H1 (cell line): ENCODE measurements at regions not wholly inside any gene's neighbourhood (a gene's known extent, or its start where the extent isn't known, plus 50 kb on each side); places are given as distances from the start of the nearest gene placed in this dataset.

Experiments used
- CTCF ChIA-PET: fragments of 300-600 bp; sonication (Branson Sonifier 250); formaldehyde crosslinking; loops from one replicate; lab custom pipeline; 2021; ENCODE audit not compliant: partially characterized antibody; lab: Charles Lee
- POLR2A ChIA-PET: fragments of 300-600 bp; sonication (Branson Sonifier 250); formaldehyde crosslinking; loops from one replicate; lab custom pipeline; 2021; ENCODE audit warnings: inconsistent platforms; ENCODE audit not compliant: partially characterized antibody; lab: Charles Lee
- DNase-seq, 2 experiments: peaks; one replicate each; pipeline versions ENCODE4 v3.0.0 to v3.0.0-alpha.2; 2010 to 2022; ENCODE audit warnings: low spot score in 2 of 2, low read depth in 1 of 2, mixed read lengths in 1 of 2
- FAIRE-seq: peaks from 2 replicates; lab custom pipeline; 2011; peaks lifted over from hg19 to GRCh38; lab: Jason Lieb, UNC
- H2AFZ ChIP-seq: 2 replicates; pipeline ENCODE4 v1.8.1; 2012; ENCODE audit warnings: low read length, inconsistent platforms
- H2AK5ac ChIP-seq: 2 replicates; pipeline ENCODE4 v1.6.1; 2013; ENCODE audit warnings: low read depth, low read length
- H2BK120ac ChIP-seq: replicated peaks from 2 replicates; pipeline ENCODE3; 2013; ENCODE audit warnings: low read depth, low read length, inconsistent platforms
- H2BK12ac ChIP-seq: 2 replicates; pipeline ENCODE4 v1.6.1; 2013; ENCODE audit warnings: low read depth, low read length
- H2BK15ac ChIP-seq: 2 replicates; pipeline ENCODE4 v1.6.1; 2013; ENCODE audit warnings: low read length
- H2BK20ac ChIP-seq: 2 replicates; pipeline ENCODE4 v1.6.1; 2013; ENCODE audit warnings: low read length
- H2BK5ac ChIP-seq: 2 replicates; pipeline ENCODE4 v1.6.1; 2013; ENCODE audit warnings: low read depth, low read length
- H3K14ac ChIP-seq: 2 replicates; pipeline ENCODE4 v1.6.1; 2013; ENCODE audit warnings: inconsistent platforms; ENCODE audit not compliant: insufficient read length
- H3K18ac ChIP-seq: 2 replicates; pipeline ENCODE4 v1.6.1; 2013; ENCODE audit warnings: low read length; ENCODE audit errors: extremely low read depth
- H3K23ac ChIP-seq: 2 replicates; pipeline ENCODE4 v1.6.1; 2013; ENCODE audit warnings: inconsistent platforms; ENCODE audit not compliant: insufficient read length
- H3K23me2 ChIP-seq: 2 replicates; pipeline ENCODE4 v1.6.1; 2013; ENCODE audit warnings: low read depth, low read length
- H3K27ac ChIP-seq: 2 replicates; pipeline ENCODE4 v1.6.1; 2011; ENCODE audit warnings: low read depth, low read length, inconsistent platforms
- H3K27me3 ChIP-seq, 4 experiments: replicated peaks in 1 of 4; 1 replicate in 1 of 4; 2 replicates in 3 of 4; pipeline versions ENCODE4 v1.6.1 to v1.8.1; 2011 to 2013; ENCODE audit warnings: low read length in 3 of 4, mild to moderate bottlenecking in 3 of 4, inconsistent platforms in 2 of 4, mixed read lengths in 2 of 4, moderate library complexity in 1 of 4; ENCODE audit not compliant: control insufficient read depth in 3 of 4, insufficient read depth in 3 of 4; ENCODE audit errors: extremely low read depth in 1 of 4
- H3K36me3 ChIP-seq, 4 experiments: 2 replicates each; pipeline versions ENCODE4 v1.6.1 to v1.8.1; 2011 to 2013; ENCODE audit warnings: mild to moderate bottlenecking in 4 of 4, low read length in 3 of 4, moderate library complexity in 2 of 4, control low read depth in 1 of 4, inconsistent platforms in 1 of 4; ENCODE audit not compliant: insufficient read depth in 4 of 4, control insufficient read depth in 2 of 4
- H3K4ac ChIP-seq: replicated peaks from 2 replicates; pipeline ENCODE3; 2013; ENCODE audit warnings: low read length, low read depth, mixed read lengths, inconsistent platforms; ENCODE audit not compliant: insufficient read length
- H3K4me1 ChIP-seq, 4 experiments: replicated peaks in 1 of 4; 1 replicate in 1 of 4; 2 replicates in 3 of 4; pipeline versions ENCODE4 v1.6.1 to v1.8.1; 2011 to 2013; ENCODE audit warnings: low read length in 3 of 4, inconsistent platforms in 2 of 4, mixed read lengths in 1 of 4; ENCODE audit not compliant: insufficient read depth in 4 of 4, control insufficient read depth in 3 of 4
- H3K4me2 ChIP-seq, 2 experiments: 2 replicates each; pipeline versions ENCODE4 v1.6.1 to v1.8.1; 2011 to 2013; ENCODE audit warnings: low read depth in 2 of 2, low read length in 2 of 2, control low read depth in 1 of 2, inconsistent platforms in 1 of 2, mild to moderate bottlenecking in 1 of 2; ENCODE audit not compliant: insufficient read depth in 1 of 2
- H3K4me3 ChIP-seq, 4 experiments: fragments of 200-600, 300-600 bp in 1 of 4; sonication (generic), shearing (Covaris generic), sonication (Bioruptor Twin) in 1 of 4; 2 replicates each; pipeline versions ENCODE4 v1.5.1 to v1.8.1; 2011 to 2016; ENCODE audit warnings: low read length in 4 of 4, low read depth in 3 of 4, control low read depth in 2 of 4, inconsistent platforms in 2 of 4, mild to moderate bottlenecking in 2 of 4, mixed read lengths in 1 of 4, moderate library complexity in 1 of 4; ENCODE audit not compliant: insufficient read depth in 2 of 4; ENCODE audit errors: extremely low read depth in 1 of 4
- H3K56ac ChIP-seq: replicated peaks from 2 replicates; pipeline ENCODE3; 2013; ENCODE audit warnings: low read depth, mild to moderate bottlenecking, mixed read lengths, low read length, inconsistent platforms; ENCODE audit not compliant: insufficient read length
- H3K79me1 ChIP-seq: 2 replicates; pipeline ENCODE4 v1.6.1; 2013; ENCODE audit warnings: low read depth, low read length, control low read depth
- H3K79me2 ChIP-seq, 2 experiments: 2 replicates each; pipeline versions ENCODE4 v1.6.1 to v1.8.1; 2012 to 2013; ENCODE audit warnings: low read length in 2 of 2, mild to moderate bottlenecking in 2 of 2, inconsistent platforms in 1 of 2; ENCODE audit not compliant: insufficient read depth in 2 of 2, control insufficient read depth in 1 of 2
- H3K9ac ChIP-seq, 4 experiments: replicated peaks in 1 of 4; 1 replicate in 1 of 4; 2 replicates in 3 of 4; pipeline versions ENCODE4 v1.6.1 to v1.8.1; 2011 to 2013; ENCODE audit warnings: low read depth in 3 of 4, low read length in 3 of 4, control low read depth in 2 of 4, mild to moderate bottlenecking in 2 of 4, moderate library complexity in 2 of 4, inconsistent platforms in 1 of 4; ENCODE audit errors: extremely low read depth in 1 of 4
- H3K9me3 ChIP-seq, 2 experiments: 2 replicates each; pipeline versions ENCODE4 v1.6.1 to v1.8.1; 2012 to 2013; ENCODE audit warnings: mild to moderate bottlenecking in 2 of 2, moderate library complexity in 2 of 2, control low read depth in 1 of 2, inconsistent platforms in 1 of 2, low read depth in 1 of 2, low read length in 1 of 2, mixed read lengths in 1 of 2; ENCODE audit not compliant: insufficient read depth in 2 of 2
- H4K20me1 ChIP-seq, 2 experiments: replicated peaks in 1 of 2; 2 replicates each; pipeline versions ENCODE3 to v1.8.1; 2011 to 2013; ENCODE audit warnings: inconsistent platforms in 2 of 2, low read length in 2 of 2, mild to moderate bottlenecking in 1 of 2; ENCODE audit not compliant: insufficient read depth in 2 of 2, control insufficient read depth in 1 of 2
- H4K5ac ChIP-seq: 2 replicates; pipeline ENCODE4 v1.6.1; 2013; ENCODE audit warnings: low read length, low read depth, mixed read lengths, inconsistent platforms; ENCODE audit not compliant: insufficient read length
- H4K8ac ChIP-seq: 2 replicates; pipeline ENCODE4 v1.8.0; 2013; ENCODE audit warnings: mild to moderate bottlenecking, moderate library complexity, low read length, inconsistent platforms; ENCODE audit not compliant: insufficient read depth; ENCODE audit errors: extremely low read depth
- H4K91ac ChIP-seq: replicated peaks from 2 replicates; pipeline ENCODE3; 2013; ENCODE audit warnings: low read length, mixed read lengths, inconsistent platforms; ENCODE audit not compliant: insufficient read length
- BACH1 ChIP-seq: IDR thresholded peaks from 2 replicates; pipeline ENCODE4 v1.6.1; 2012; ENCODE audit warnings: low read length, improper control_type of control experiment
- BCL11A ChIP-seq, 2 experiments: IDR thresholded peaks; one replicate each; pipeline ENCODE4 v1.6.1; 2011; ENCODE audit warnings: low read depth in 2 of 2, low read length in 2 of 2, mild to moderate bottlenecking in 2 of 2
- EGR1 ChIP-seq: IDR thresholded peaks from 2 replicates; pipeline ENCODE4 v1.6.1; 2011; ENCODE audit warnings: low read depth, low read length, borderline replicate concordance
- EP300 ChIP-seq, 2 experiments: IDR thresholded peaks; 1 replicate in 1 of 2; 2 replicates in 1 of 2; pipeline ENCODE4 v1.6.1; 2011 to 2012; ENCODE audit warnings: low read depth in 2 of 2, low read length in 2 of 2, mild to moderate bottlenecking in 2 of 2, borderline replicate concordance in 1 of 2, inconsistent platforms in 1 of 2, moderate library complexity in 1 of 2
- GABPA ChIP-seq: IDR thresholded peaks from 2 replicates; pipeline ENCODE4 v1.6.1; 2011; ENCODE audit warnings: mild to moderate bottlenecking, low read length, moderate library complexity, borderline replicate concordance; ENCODE audit not compliant: insufficient read depth
- KDM4A ChIP-seq: IDR thresholded peaks from one replicate; pipeline ENCODE4 v1.7.1; 2012; ENCODE audit warnings: low read depth, mild to moderate bottlenecking, moderate library complexity, low read length, inconsistent platforms; ENCODE audit not compliant: severe bottlenecking
- KDM5A ChIP-seq: fragments of 200-600 bp; IDR thresholded peaks from 2 replicates; pipeline ENCODE4 v1.7.1; 2012; ENCODE audit warnings: mild to moderate bottlenecking, low read length, inconsistent platforms, mixed read lengths
- NRF1 ChIP-seq: IDR thresholded peaks from 2 replicates; pipeline ENCODE4 v1.6.1; 2011; ENCODE audit warnings: mild to moderate bottlenecking, low read depth, low read length, improper control_type of control experiment
- POLR2AphosphoS5 ChIP-seq: IDR thresholded peaks from 2 replicates; pipeline ENCODE4 v1.6.1; 2011; ENCODE audit warnings: low read depth, low read length
- SIX5 ChIP-seq: IDR thresholded peaks from 2 replicates; pipeline ENCODE4 v1.6.1; 2011; ENCODE audit warnings: mild to moderate bottlenecking, low read depth, low read length
- SUZ12 ChIP-seq: fragments of 200-600 bp; sonication (generic); IDR thresholded peaks from 2 replicates; pipeline ENCODE4 v1.6.1; 2012; ENCODE audit warnings: mild to moderate bottlenecking, inconsistent platforms, low read length, moderate library complexity, mixed read lengths

- H2AK5ac ChIP-seq, result no peak overlapping the region
- H3K18ac ChIP-seq, result no peak overlapping the region
- no peak overlapping the region for H3K14ac ChIP-seq
- FAIRE-seq (no peak), DNase-seq (no peak)
- H3K4me3 ChIP-seq, result no peak overlapping the region
- H3K79me1 ChIP-seq, result no peaks in the 10 kb centered on the region
- no peaks in the 10 kb centered on the region for H3K4me1 ChIP-seq
- no peak overlapping the region for H2BK120ac ChIP-seq
- H3K36me3 ChIP-seq, result no peaks in the 10 kb centered on the region
- no peaks in the 10 kb centered on the region for H4K20me1 ChIP-seq
- H3K27ac ChIP-seq, result no peak overlapping the region
- no peak overlapping the region for H3K4ac ChIP-seq
- H3K27me3 ChIP-seq, result no peaks in the 10 kb centered on the region
- POLR2A ChIA-PET, result no interaction called here
- H4K5ac ChIP-seq, result no peak overlapping the region
- H4K91ac ChIP-seq, result no peak overlapping the region
- no peak overlapping the region for H2BK5ac ChIP-seq
- H2BK20ac ChIP-seq, result no peak overlapping the region
- H3K23ac ChIP-seq, result no peak overlapping the region
- TF ChIP-seq EP300 (IDR thresholded peaks at IDR 0.05; ENCODE audit: borderline replicate concordance in 1 of 2, low read depth in 2 of 2, low read length in 2 of 2) (no peak), KDM4A (no peak), KDM5A (no peak), SUZ12 (no peak), GABPA (no peak), BCL11A (IDR thresholded peaks at IDR 0.05; ENCODE audit: low read depth in 2 of 2, low read length in 2 of 2) (no peak), EGR1 (no peak), SIX5 (no peak), BACH1 (no peak), POLR2AphosphoS5 (no peak), NRF1 (no peak)
- no peak overlapping the region for H4K8ac ChIP-seq
- no peaks in the 10 kb centered on the region for H3K79me2 ChIP-seq
- no peak overlapping the region for H2BK12ac ChIP-seq
- CTCF ChIA-PET, result no interaction called here
- no peak overlapping the region for H3K9ac ChIP-seq
- no peaks in the 10 kb centered on the region for H3K9me3 ChIP-seq
- no peak overlapping the region for H2BK15ac ChIP-seq
- H2AFZ ChIP-seq, result no peak overlapping the region
- no peak overlapping the region for H3K56ac ChIP-seq
- no peak overlapping the region for H3K4me2 ChIP-seq
- H3K23me2 ChIP-seq, result no peaks in the 10 kb centered on the region
These were observed 744.2 kb upstream of the GRIA3 start for GRCh38 chrX:122439831-122440230.
